Esophagus muscularis mucosa (tissue), 4 donors: ENCODE measurements at regions not wholly inside any gene's neighbourhood (a gene's known extent, or its start where the extent isn't known, plus 50 kb on each side); places are given as distances from the start of the nearest gene placed in this dataset.

ENCODE experiments used
- DNase-seq: peaks from one replicate; pipeline ENCODE4 v3.0.0-alpha.2; 2017; ENCODE audit errors: extremely low spot score
- H3K27ac ChIP-seq, 4 donors: fragments of 200-600 bp; sonication (generic); replicated peaks in 1 of 4; 1 replicate in 3 of 4; 2 replicates in 1 of 4; pipeline ENCODE4 v1.5.1; 2016 to 2019; ENCODE audit warnings: mild to moderate bottlenecking in 1 of 4
- H3K27me3 ChIP-seq, 4 donors: fragments of 200-600 bp; sonication (generic); one replicate each; pipeline versions ENCODE4 v1.5.1 to v1.6.0; 2016 to 2019
- H3K36me3 ChIP-seq, 4 donors: fragments of 200-600 bp; sonication (generic); one replicate each; pipeline ENCODE4 v1.5.1; 2016 to 2019
- H3K4me1 ChIP-seq, 4 donors: fragments of 200-600 bp; sonication (generic); one replicate each; pipeline ENCODE4 v1.5.1; 2016 to 2019
- H3K4me3 ChIP-seq, 4 donors: fragments of 200-600 bp; sonication (generic); 1 replicate in 2 of 4; 2 replicates in 2 of 4; pipeline ENCODE4 v1.5.1; 2016 to 2019; ENCODE audit warnings: mild to moderate bottlenecking in 4 of 4, moderate library complexity in 1 of 4
- H3K9me3 ChIP-seq, 4 donors: fragments of 200-600 bp; sonication (generic); 1 replicate in 3 of 4; 2 replicates in 1 of 4; pipeline ENCODE4 v1.5.1; 2016 to 2019
- EP300 ChIP-seq: sonication (generic); formaldehyde crosslinking; IDR thresholded peaks from one replicate; pipeline ENCODE4 v1.6.1; 2017; ENCODE audit warnings: antibody characterized with exemption
- POLR2A ChIP-seq: fragments of 450-650 bp; IDR thresholded peaks from one replicate; pipeline ENCODE4 v1.6.1; 2017; ENCODE audit warnings: antibody characterized with exemption, moderate library complexity, mild to moderate bottlenecking, low read depth
- POLR2AphosphoS5 ChIP-seq, 2 donors: sonication (generic); formaldehyde crosslinking; IDR thresholded peaks; one replicate each; pipeline ENCODE4 v1.6.1; 2017; ENCODE audit warnings: antibody characterized with exemption in 2 of 2
- WGBS: methylation state at CpG from one replicate; pipeline ENCODE4 v1.1.5; 2018; 5-methylcytosine and 5-hydroxymethylcytosine counted together
- intact Hi-C: fragments of 100-400 bp; cut with DNase I; formaldehyde crosslinking; loops from one replicate; pipeline ENCODE4 v1.15.1; 2023
- TF ChIP-seq, protein P1 (sequence below), 3 experiments: fragments of 200-600 bp in 2 of 3; fragments of 450-650 bp in 1 of 3; sonication (generic) in 2 of 3; IDR thresholded peaks; one replicate each; pipeline ENCODE4 v1.5.1; 2017 to 2019; ENCODE audit warnings: antibody characterized with exemption in 3 of 3, mild to moderate bottlenecking in 2 of 3, moderate library complexity in 1 of 3

DNA sequence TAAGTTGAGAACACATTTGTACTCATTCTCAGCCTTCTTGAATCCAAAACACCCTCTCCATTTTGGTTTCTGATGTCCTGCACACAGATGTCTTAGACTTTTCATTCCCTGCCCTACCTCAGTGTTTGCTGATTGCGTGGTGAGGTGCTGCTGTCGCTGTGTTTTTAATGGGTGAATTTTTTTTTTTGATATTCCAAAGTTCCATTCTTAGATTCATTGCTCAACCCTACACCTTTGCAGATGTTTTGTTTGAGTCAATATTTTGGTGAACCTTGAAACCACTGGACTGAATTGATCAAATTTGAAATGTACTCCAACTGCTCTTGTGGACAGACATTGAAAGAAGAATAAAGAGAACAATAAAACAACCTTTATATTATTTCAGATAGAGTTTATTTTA is 130.4 kb upstream of the DSEL start:
- WGBS = 90% methylated on average over 2 of the region's 2 CpGs
- H3K36me3 ChIP-seq = no peaks in the 10 kb centered on the region

DNA sequence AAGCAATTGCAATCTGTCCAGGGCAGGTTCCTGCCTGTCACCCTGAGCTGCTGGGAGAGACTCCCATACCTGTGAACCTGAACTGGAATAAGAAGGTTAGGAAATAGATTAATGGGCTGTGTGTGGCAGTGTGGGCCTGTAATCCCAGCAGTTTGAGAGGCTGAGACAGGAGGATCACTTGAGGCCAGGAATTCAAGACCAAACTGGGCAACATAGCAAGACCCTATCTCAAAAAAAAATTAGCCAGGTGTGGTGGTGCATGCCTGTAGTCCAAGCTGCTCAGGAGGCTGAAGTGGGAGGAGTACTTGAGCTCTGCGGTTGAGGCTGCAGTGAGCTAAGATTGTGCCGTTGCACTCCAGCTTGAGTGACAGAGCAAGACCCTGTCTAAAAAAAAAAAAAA is 127.7 kb upstream of the DSEL start:
- intact Hi-C loops = no loop called here
- Histone ChIP-seq H3K4me3 (no peak overlapping the region), H3K4me1 (no peaks in the 10 kb centered on the region), H3K27me3 (no peaks in the 10 kb centered on the region), H3K27ac (no peak overlapping the region), H3K36me3 (no peaks in the 10 kb centered on the region), H3K9me3 (peaks cover 0 to 8% (median 0%) of the 10 kb centered on the region in 4 donors)
- TF ChIP-seq, protein P1, sequence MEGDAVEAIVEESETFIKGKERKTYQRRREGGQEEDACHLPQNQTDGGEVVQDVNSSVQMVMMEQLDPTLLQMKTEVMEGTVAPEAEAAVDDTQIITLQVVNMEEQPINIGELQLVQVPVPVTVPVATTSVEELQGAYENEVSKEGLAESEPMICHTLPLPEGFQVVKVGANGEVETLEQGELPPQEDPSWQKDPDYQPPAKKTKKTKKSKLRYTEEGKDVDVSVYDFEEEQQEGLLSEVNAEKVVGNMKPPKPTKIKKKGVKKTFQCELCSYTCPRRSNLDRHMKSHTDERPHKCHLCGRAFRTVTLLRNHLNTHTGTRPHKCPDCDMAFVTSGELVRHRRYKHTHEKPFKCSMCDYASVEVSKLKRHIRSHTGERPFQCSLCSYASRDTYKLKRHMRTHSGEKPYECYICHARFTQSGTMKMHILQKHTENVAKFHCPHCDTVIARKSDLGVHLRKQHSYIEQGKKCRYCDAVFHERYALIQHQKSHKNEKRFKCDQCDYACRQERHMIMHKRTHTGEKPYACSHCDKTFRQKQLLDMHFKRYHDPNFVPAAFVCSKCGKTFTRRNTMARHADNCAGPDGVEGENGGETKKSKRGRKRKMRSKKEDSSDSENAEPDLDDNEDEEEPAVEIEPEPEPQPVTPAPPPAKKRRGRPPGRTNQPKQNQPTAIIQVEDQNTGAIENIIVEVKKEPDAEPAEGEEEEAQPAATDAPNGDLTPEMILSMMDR (IDR thresholded peaks at IDR 0.05) = no peak
- TF ChIP-seq POLR2A (no peak), POLR2AphosphoS5 (IDR thresholded peaks at IDR 0.05) (no peak), EP300 (no peak)
- 97% methylated on average over 2 of the region's 2 CpGs for WGBS
- no peak for DNase-seq

More for the DNA sequence above, 130.4 kb upstream of the DSEL start:
- TF ChIP-seq, protein P1 (IDR thresholded peaks at IDR 0.05) = no peak
- TF ChIP-seq POLR2A = no peak
- no peak for TF ChIP-seq EP300
- no peak for TF ChIP-seq POLR2AphosphoS5 (IDR thresholded peaks at IDR 0.05)
- intact Hi-C loops = no loop called here
- H3K4me1 ChIP-seq = no peaks in the 10 kb centered on the region
- H3K27me3 ChIP-seq = no peaks in the 10 kb centered on the region
- no peak overlapping the region for H3K4me3 ChIP-seq
- H3K27ac ChIP-seq = no peak overlapping the region
- H3K9me3 ChIP-seq = peaks cover 0 to 8% (median 0%) of the 10 kb centered on the region in 4 donors
- DNase-seq = no peak

GRCh38 chr18:67639872-67640271 is 123.4 kb upstream of the DSEL start:
- no peaks in the 10 kb centered on the region for H3K36me3 ChIP-seq
- TF ChIP-seq POLR2A (no peak), EP300 (no peak), POLR2AphosphoS5 (IDR thresholded peaks at IDR 0.05) (no peak)
- TF ChIP-seq, protein P1 (IDR thresholded peaks at IDR 0.05) = no peak
- H3K9me3 ChIP-seq = no peaks in the 10 kb centered on the region
- 89% methylated on average over 2 of the region's 2 CpGs for WGBS
- DNase-seq = no peak
- H3K4me1 ChIP-seq = no peaks in the 10 kb centered on the region
- H3K27me3 ChIP-seq = no peaks in the 10 kb centered on the region
- intact Hi-C loops = no loop called here
- no peak overlapping the region for H3K27ac ChIP-seq
- H3K4me3 ChIP-seq = no peak overlapping the region

DNA sequence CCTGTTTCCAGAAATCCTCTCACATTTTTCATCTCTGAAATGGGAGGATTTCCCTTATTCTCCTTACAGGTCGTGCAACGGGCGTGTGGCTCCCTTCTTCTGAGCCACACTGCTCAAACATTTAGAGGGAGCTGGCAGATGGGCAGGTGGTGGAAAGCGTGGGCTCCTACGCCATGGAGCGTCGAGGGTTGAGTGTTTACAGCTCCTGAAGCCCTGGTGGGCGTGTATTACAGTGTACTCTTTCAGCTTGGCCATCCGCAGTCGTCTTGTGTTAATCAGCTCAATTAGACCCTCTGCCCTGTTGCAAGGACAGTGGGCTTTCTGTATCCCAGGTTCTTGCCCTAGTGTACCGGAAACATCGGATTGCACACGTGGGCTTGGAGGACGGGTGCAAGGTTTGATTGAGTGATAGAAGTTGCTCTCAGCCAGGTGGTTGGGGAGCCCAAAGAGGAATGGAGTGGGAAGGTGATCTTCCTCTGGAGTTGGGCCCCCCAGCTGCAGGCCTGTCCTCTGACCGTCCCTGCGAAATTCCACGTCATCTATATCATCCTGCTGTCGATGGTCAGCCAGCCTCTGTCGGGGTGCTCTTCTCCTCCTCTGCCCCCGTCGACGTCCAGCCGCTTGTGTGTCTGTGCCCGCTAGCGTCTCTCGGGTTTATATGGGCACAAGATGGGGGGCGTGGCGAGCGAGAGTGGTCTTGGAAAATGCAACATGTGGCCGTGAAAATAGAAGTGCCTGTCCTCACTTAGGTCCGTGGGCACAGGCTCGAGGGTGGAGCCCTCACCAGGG is 120.3 kb upstream of the DSEL start:
- no peak for TF ChIP-seq EP300
- TF ChIP-seq, protein P1 (IDR thresholded peaks at IDR 0.05) = no peak
- TF ChIP-seq POLR2AphosphoS5 (IDR thresholded peaks at IDR 0.05) = no peak
- TF ChIP-seq POLR2A = no peak
- no peak for DNase-seq
- H3K36me3 ChIP-seq = no peaks in the 10 kb centered on the region
- no peak overlapping the region for H3K27ac ChIP-seq
- intact Hi-C loops = no loop called here
- H3K4me3 ChIP-seq = no peak overlapping the region
- H3K4me1 ChIP-seq = no peaks in the 10 kb centered on the region
- 94% methylated on average over 32 of the region's 32 CpGs for WGBS
- H3K9me3 ChIP-seq = no peaks in the 10 kb centered on the region
- no peaks in the 10 kb centered on the region for H3K27me3 ChIP-seq
